ENCODE measurements at regions not wholly inside any gene's neighbourhood (a gene's known extent, or its start where the extent isn't known, plus 50 kb on each side); places are given as distances from the start of the nearest gene placed in this dataset.

DNA sequence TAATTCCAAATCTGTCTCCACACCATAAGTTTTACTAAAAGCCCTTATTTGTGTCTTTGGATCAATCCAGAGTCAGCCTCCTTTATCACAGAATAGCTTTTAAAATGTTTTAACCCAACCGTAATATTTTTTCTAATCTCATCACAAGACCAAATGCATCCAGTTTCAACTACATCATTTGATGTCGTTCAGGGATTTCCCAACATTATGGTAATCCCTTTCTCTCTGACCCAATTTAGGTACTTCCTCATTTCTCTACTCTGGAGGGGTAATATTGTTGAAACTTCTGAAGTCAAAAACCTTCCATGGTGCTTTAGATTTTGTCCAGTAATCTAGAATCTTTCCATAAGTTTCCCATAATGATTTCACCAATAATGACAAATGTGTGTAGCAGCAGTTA is 596.8 kb downstream of the SOX5 start (continued):
- no peak for TF ChIP-seq KLF5 (IDR thresholded peaks at IDR 0.05; ENCODE audit: partially characterized antibody)
- TF ChIP-seq ZNF622 (IDR thresholded peaks at IDR 0.05), result no peak
- no peak for TF ChIP-seq MTA2 (IDR thresholded peaks at IDR 0.05; ENCODE audit: low read depth)
- TF ChIP-seq ZNF207 (IDR thresholded peaks at IDR 0.05; ENCODE audit: borderline replicate concordance), result no peak
- TF ChIP-seq TCF3 (IDR thresholded peaks at IDR 0.05; ENCODE audit: borderline replicate concordance, insufficient read depth, low read depth, low read length), result no peak
- TF ChIP-seq POLR2AphosphoS5 (IDR thresholded peaks at IDR 0.05; ENCODE audit: low read length), result no peak

DNA sequence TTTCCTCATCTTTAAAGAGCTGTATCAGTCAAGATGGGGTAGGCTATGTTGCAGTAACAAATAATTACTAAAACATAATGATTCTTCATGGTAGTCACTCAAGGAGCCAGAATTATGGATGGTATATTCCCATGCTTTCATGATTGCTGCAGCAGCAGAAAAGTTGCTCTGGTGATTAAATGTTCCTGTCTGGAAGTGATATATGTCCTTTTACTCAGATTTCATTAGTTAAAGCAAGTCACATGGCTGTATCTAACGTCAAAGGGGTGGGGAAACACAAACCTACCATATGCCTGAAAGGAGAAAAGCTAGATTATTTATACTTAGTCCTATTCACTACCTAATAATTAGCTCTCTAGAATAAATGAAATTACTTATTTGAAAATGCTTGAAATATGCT is 594.7 kb downstream of the SOX5 start:
- Histone ChIP-seq H3K4me3 (no peak overlapping the region), H3K4me2 (ENCODE audit: control insufficient read depth, insufficient read depth) (no peak overlapping the region), H3K27ac (ENCODE audit: control insufficient read depth, insufficient read depth) (no peak overlapping the region), H3K4me1 (ENCODE audit: control insufficient read depth, insufficient read depth, low read length) (no peaks in the 10 kb centered on the region), H4K20me1 (ENCODE audit: control insufficient read depth, insufficient read depth) (no peaks in the 10 kb centered on the region), H3K79me2 (ENCODE audit: control insufficient read depth, insufficient read depth, low read length) (no peaks in the 10 kb centered on the region), H2AFZ (ENCODE audit: control insufficient read depth, low read depth, low read length) (no peak overlapping the region), H3K9me3 (replicated peaks; ENCODE audit: control insufficient read depth, insufficient read depth, low read length) (no peaks in the 10 kb centered on the region), H3K9ac (ENCODE audit: control insufficient read depth, insufficient read depth, low read length) (no peak overlapping the region), H3K36me3 (ENCODE audit: control insufficient read depth in 2 of 2, insufficient read depth in 2 of 2, low read length in 1 of 2) (no peaks in the 10 kb centered on the region), H3K27me3 (replicated peaks in 1 of 2; ENCODE audit: control insufficient read depth in 2 of 2, insufficient read depth in 2 of 2, low read length in 1 of 2) (no peaks in the 10 kb centered on the region)
- ATAC-seq (no peak), DNase-seq (ENCODE audit: low read depth, low spot score) (no peak), FAIRE-seq (no peak)
- TF ChIP-seq CBFB (IDR thresholded peaks at IDR 0.05; ENCODE audit: low read depth) (no peak), DPF2 (IDR thresholded peaks at IDR 0.05) (no peak), JUNB (IDR thresholded peaks at IDR 0.05) (no peak)
- TF ChIP-seq, protein P1, sequence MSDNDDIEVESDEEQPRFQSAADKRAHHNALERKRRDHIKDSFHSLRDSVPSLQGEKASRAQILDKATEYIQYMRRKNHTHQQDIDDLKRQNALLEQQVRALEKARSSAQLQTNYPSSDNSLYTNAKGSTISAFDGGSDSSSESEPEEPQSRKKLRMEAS (IDR thresholded peaks at IDR 0.05; ENCODE audit: low read depth, low read length), result no peak
- TF ChIP-seq, protein P2, sequence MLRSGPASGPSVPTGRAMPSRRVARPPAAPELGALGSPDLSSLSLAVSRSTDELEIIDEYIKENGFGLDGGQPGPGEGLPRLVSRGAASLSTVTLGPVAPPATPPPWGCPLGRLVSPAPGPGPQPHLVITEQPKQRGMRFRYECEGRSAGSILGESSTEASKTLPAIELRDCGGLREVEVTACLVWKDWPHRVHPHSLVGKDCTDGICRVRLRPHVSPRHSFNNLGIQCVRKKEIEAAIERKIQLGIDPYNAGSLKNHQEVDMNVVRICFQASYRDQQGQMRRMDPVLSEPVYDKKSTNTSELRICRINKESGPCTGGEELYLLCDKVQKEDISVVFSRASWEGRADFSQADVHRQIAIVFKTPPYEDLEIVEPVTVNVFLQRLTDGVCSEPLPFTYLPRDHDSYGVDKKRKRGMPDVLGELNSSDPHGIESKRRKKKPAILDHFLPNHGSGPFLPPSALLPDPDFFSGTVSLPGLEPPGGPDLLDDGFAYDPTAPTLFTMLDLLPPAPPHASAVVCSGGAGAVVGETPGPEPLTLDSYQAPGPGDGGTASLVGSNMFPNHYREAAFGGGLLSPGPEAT (IDR thresholded peaks at IDR 0.05; ENCODE audit: low read depth), result no peak
- intact Hi-C loops (cut with micrococcal nuclease; ENCODE audit: unreplicated experiment) (no loop called here), in situ Hi-C loops (cut with MboI) (no loop called here)
- POLR2A ChIA-PET, result no interaction called here
- RAD21 ChIA-PET (ENCODE audit: unreplicated experiment), result no interaction called here
- no TSS peak for BruUV-seq (replicated peaks)
- WGBS (ENCODE audit: insufficient coverage, insufficient replicate concordance, low lambda C conversion rate, missing lambda C conversion rate), result 0% methylated on average over 1 of the region's 1 CpG
- CTCF ChIA-PET, result no interaction called here
- SMC1A ChIA-PET (ENCODE audit: uncharacterized antibody, unreplicated experiment), result no interaction called here
